OCI-LY7 (cell line): ENCODE measurements at regions not wholly inside any gene's neighbourhood (a gene's known extent, or its start where the extent isn't known, plus 50 kb on each side); places are given as distances from the start of the nearest gene placed in this dataset.

Experiments
- BruUV-seq: library from RNA; stranded (reverse); fragments of 400-500 nt; replicated peaks from 2 replicates; lab custom pipeline; 2021; lab: Mats Ljungman, UMichigan
- CTCF ChIA-PET: fragments of 300-600 bp; sonication (Branson Sonifier 250); formaldehyde crosslinking; loops from one replicate; lab custom pipeline; 2022; ENCODE audit warnings: antibody characterized with exemption; ENCODE audit not compliant: unreplicated experiment; lab: Charles Lee
- POLR2A ChIA-PET: fragments of 300-600 bp; sonication (Branson Sonifier 250); formaldehyde crosslinking; loops from one replicate; lab custom pipeline; 2022; ENCODE audit warnings: antibody characterized with exemption; lab: Charles Lee
- DNase-seq: peaks from one replicate; pipeline ENCODE4 v3.0.0-alpha.2; 2015; ENCODE audit warnings: low spot score
- H2AFZ ChIP-seq: fragments of 200-600 bp; sonication (generic), shearing (Covaris generic); 2 replicates; pipeline ENCODE4 v1.6.1; 2014; ENCODE audit warnings: mild to moderate bottlenecking, antibody characterized with exemption, low read length, moderate library complexity
- H3K27ac ChIP-seq: fragments of 200-600 bp; sonication (generic); 2 replicates; pipeline ENCODE4 v1.5.1; 2014; ENCODE audit warnings: mixed run types, low read depth, mild to moderate bottlenecking, moderate library complexity, low read length, inconsistent platforms; ENCODE audit not compliant: poor library complexity, severe bottlenecking
- H3K36me3 ChIP-seq: fragments of 200-600 bp; sonication (generic); 2 replicates; pipeline ENCODE4 v1.6.1; 2014; ENCODE audit warnings: mild to moderate bottlenecking, antibody characterized with exemption, low read length, moderate library complexity, mixed read lengths; ENCODE audit not compliant: insufficient read depth
- H3K4me1 ChIP-seq: fragments of 200-600 bp; sonication (generic); 2 replicates; pipeline ENCODE4 v1.5.1; 2014; ENCODE audit warnings: mild to moderate bottlenecking, low read length; ENCODE audit not compliant: insufficient read depth, poor library complexity, severe bottlenecking
- H3K4me2 ChIP-seq: fragments of 200-600 bp; sonication (generic); 2 replicates; pipeline ENCODE4 v1.6.1; 2014; ENCODE audit warnings: mild to moderate bottlenecking, low read length
- H3K4me3 ChIP-seq: fragments of 200-600 bp; sonication (generic); 2 replicates; pipeline ENCODE4 v1.5.1; 2014; ENCODE audit warnings: mild to moderate bottlenecking, low read depth, low read length; ENCODE audit not compliant: poor library complexity, severe bottlenecking
- H3K79me2 ChIP-seq: fragments of 200-600 bp; sonication (generic); 2 replicates; pipeline ENCODE4 v1.6.1; 2016; ENCODE audit warnings: low read depth, mild to moderate bottlenecking, low read length, moderate library complexity, mixed read lengths; ENCODE audit not compliant: insufficient read depth
- H3K9me2 ChIP-seq: fragments of 200-600 bp; sonication (generic); 2 replicates; pipeline ENCODE4 v1.6.1; 2016; ENCODE audit warnings: mild to moderate bottlenecking, low read length, mixed read lengths; ENCODE audit not compliant: insufficient read depth
- H3K9me3 ChIP-seq: fragments of 200-600 bp; sonication (generic); 2 replicates; pipeline ENCODE4 v1.6.1; 2014; ENCODE audit warnings: mild to moderate bottlenecking, mixed run types, low read length, mixed read lengths
- H4K20me1 ChIP-seq: fragments of 200-600 bp; sonication (generic); 2 replicates; pipeline ENCODE4 v1.6.1; 2014; ENCODE audit warnings: mild to moderate bottlenecking, antibody characterized with exemption, low read length, moderate library complexity, mixed read lengths; ENCODE audit not compliant: insufficient read depth
- EZH2phosphoT487 ChIP-seq: fragments of 200-600 bp; sonication (generic); IDR thresholded peaks from 2 replicates; pipeline ENCODE4 v1.6.1; 2018; ENCODE audit warnings: low read depth, borderline replicate concordance, mild to moderate bottlenecking, mixed run types, antibody characterized with exemption, low read length, moderate library complexity, mixed read lengths
- intact Hi-C: fragments of 100-400 bp; cut with micrococcal nuclease; formaldehyde crosslinking; loops from one replicate; pipeline ENCODE4 v1.10.0; 2022; ENCODE audit not compliant: unreplicated experiment
- TF ChIP-seq, protein P1 (sequence below): fragments of 200-600 bp; sonication (generic); conservative IDR thresholded peaks from 2 replicates; pipeline ENCODE4 v1.5.1; 2014; ENCODE audit warnings: mild to moderate bottlenecking, antibody characterized with exemption, low read length, moderate library complexity, mixed read lengths

- Histone ChIP-seq H4K20me1 (no peaks in the 10 kb centered on the region), H3K9me2 (no peaks in the 10 kb centered on the region), H3K79me2 (no peaks in the 10 kb centered on the region), H3K9me3 (no peaks in the 10 kb centered on the region), H3K4me3 (no peak overlapping the region), H2AFZ (no peak overlapping the region), H3K36me3 (no peaks in the 10 kb centered on the region), H3K27ac (no peak overlapping the region), H3K4me1 (no peaks in the 10 kb centered on the region), H3K4me2 (no peak overlapping the region)
- no TSS peak for BruUV-seq
- intact Hi-C loops: no loop called here
- TF ChIP-seq, protein P1, sequence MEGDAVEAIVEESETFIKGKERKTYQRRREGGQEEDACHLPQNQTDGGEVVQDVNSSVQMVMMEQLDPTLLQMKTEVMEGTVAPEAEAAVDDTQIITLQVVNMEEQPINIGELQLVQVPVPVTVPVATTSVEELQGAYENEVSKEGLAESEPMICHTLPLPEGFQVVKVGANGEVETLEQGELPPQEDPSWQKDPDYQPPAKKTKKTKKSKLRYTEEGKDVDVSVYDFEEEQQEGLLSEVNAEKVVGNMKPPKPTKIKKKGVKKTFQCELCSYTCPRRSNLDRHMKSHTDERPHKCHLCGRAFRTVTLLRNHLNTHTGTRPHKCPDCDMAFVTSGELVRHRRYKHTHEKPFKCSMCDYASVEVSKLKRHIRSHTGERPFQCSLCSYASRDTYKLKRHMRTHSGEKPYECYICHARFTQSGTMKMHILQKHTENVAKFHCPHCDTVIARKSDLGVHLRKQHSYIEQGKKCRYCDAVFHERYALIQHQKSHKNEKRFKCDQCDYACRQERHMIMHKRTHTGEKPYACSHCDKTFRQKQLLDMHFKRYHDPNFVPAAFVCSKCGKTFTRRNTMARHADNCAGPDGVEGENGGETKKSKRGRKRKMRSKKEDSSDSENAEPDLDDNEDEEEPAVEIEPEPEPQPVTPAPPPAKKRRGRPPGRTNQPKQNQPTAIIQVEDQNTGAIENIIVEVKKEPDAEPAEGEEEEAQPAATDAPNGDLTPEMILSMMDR: no peak
- no peak for TF ChIP-seq EZH2phosphoT487
- CTCF ChIA-PET: no interaction called here
- POLR2A ChIA-PET: interaction anchor here (0.7 to 1.0 kb wide), 3 partner anchors 19 to 978 kb away, joined by 3 to 4 read pairs (median 3); no protein-coding TSS in a partner anchor
- no peak for DNase-seq
These were observed 158.1 kb upstream of the USP38 start for GRCh38 chr4:143026459-143027170.

- no peak overlapping the region for H3K27ac ChIP-seq
- no TSS peak for BruUV-seq
- H3K4me3 ChIP-seq: no peak overlapping the region
- intact Hi-C loops: no loop called here
- no peaks in the 10 kb centered on the region for H3K9me3 ChIP-seq
- no peaks in the 10 kb centered on the region for H4K20me1 ChIP-seq
- H3K36me3 ChIP-seq: no peaks in the 10 kb centered on the region
- TF ChIP-seq, protein P1: no peak
- no peak for TF ChIP-seq EZH2phosphoT487
- no peaks in the 10 kb centered on the region for H3K4me1 ChIP-seq
- no peak for DNase-seq
- POLR2A ChIA-PET: no interaction called here
- CTCF ChIA-PET: no interaction called here
- H3K4me2 ChIP-seq: no peak overlapping the region
- H3K9me2 ChIP-seq: no peaks in the 10 kb centered on the region
- H2AFZ ChIP-seq: no peak overlapping the region
- H3K79me2 ChIP-seq: no peaks in the 10 kb centered on the region
These were observed 149.1 kb upstream of the USP38 start for GRCh38 chr4:143035661-143036060.

DNA sequence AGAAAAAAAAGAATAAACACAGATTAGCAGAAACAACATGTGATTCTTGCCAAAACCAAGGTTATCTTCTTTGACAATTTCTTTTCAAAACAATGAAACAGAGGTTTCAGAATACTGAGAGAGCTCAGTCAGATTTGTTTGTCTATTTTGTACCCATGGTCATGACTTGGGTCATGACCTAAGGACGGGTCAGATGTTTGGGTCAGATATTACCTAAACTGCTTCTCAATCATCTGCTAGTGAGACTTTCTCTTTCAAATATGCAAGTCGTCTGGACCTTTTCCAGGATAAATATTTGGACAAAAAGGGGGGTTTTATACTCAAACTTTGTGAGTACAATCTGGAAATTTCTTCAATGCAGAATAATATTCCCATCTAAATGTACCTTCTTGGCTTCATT lies 148.3 kb upstream of the USP38 start:
- Histone ChIP-seq H3K4me1 (no peaks in the 10 kb centered on the region), H3K4me3 (no peak overlapping the region), H2AFZ (no peak overlapping the region), H3K9me3 (no peaks in the 10 kb centered on the region), H3K79me2 (no peaks in the 10 kb centered on the region), H3K27ac (no peak overlapping the region), H3K9me2 (no peaks in the 10 kb centered on the region), H3K4me2 (no peak overlapping the region), H3K36me3 (no peaks in the 10 kb centered on the region), H4K20me1 (no peaks in the 10 kb centered on the region)
- no peak for DNase-seq
- CTCF ChIA-PET: no interaction called here
- BruUV-seq: no TSS peak
- intact Hi-C loops: no loop called here
- TF ChIP-seq, protein P1: no peak
- TF ChIP-seq EZH2phosphoT487: no peak
- POLR2A ChIA-PET: no interaction called here
